ENCODE measurements at regions not wholly inside any gene's neighbourhood (a gene's known extent, or its start where the extent isn't known, plus 50 kb on each side); places are given as distances from the start of the nearest gene placed in this dataset.

DNA sequence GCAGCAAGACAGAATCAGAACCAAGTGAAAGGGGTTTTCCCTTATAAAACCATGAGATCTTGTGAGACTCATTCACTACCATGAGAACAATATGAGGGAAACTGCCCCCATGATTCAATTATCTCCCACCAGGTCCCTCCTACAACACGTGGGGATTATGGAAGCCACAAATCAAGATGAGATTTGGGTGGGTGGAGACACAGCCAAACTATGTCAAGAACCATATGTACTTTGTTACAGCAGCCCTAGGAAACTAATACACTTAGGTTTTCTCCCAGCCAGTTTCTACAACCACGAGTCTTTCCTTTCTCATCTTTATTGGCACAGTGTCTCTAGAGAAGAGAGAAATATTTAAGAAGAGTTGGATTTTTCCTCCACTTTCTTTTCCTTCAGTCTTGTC lies 72.6 kb downstream of the BTG1 start:
- H3K4me3 ChIP-seq (ENCODE audit: low read depth in 1 of 2, low read length in 2 of 2) = no peak overlapping the region
- H3K4me2 ChIP-seq (ENCODE audit: insufficient read depth, low read length) = no peak overlapping the region
- no peak overlapping the region for H2AFZ ChIP-seq (ENCODE audit: low read depth, low read length)
- H3K4me1 ChIP-seq (ENCODE audit: insufficient read depth, low read length) = peaks cover 17% of the 10 kb centered on the region
- no peak overlapping the region for H3K27ac ChIP-seq (ENCODE audit: low read length)
- H4K20me1 ChIP-seq (ENCODE audit: insufficient read depth, low read length) = no peaks in the 10 kb centered on the region
- 0 out of 2 replicates have a peak, but pooled peaks cover 2% of the 10 kb centered on the region for H3K79me2 ChIP-seq (ENCODE audit: insufficient read depth, low read length)
- no peak for ATAC-seq (ENCODE audit: insufficient read depth, low read depth)
- TF ChIP-seq EZH2 (IDR thresholded peaks at IDR 0.05; ENCODE audit: borderline replicate concordance, low read depth, low read length, severe bottlenecking) = no peak
- no peaks in the 10 kb centered on the region for H3K36me3 ChIP-seq (ENCODE audit: insufficient read depth, low read length)
- no peak for DNase-seq
- no peaks in the 10 kb centered on the region for H3K27me3 ChIP-seq (ENCODE audit: insufficient read depth, low read length, poor library complexity)
- no peaks in the 10 kb centered on the region for H3K9me3 ChIP-seq (ENCODE audit: insufficient read depth, low read length, severe bottlenecking)
- H3K9ac ChIP-seq (ENCODE audit: low read depth, low read length) = no peak overlapping the region

DNA sequence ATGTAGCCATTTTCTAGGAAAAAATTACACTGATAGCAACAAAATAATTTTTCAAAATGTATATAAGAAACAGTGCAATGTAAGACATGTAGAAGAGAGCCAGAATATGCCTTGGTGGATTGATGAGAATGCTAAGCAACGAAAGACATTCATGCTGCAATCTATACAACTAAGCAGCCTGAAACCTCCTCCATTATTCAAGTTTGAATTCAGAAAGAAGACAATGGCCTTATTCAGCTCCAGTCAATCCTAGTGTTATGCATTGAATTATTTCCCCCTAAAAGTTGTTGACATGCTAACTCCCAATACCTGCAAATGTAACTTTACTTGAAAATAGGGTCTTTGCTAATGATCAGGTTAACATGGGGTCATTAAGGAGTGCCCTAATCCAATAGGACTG lies 73.5 kb downstream of the BTG1 start:
- Histone ChIP-seq H3K4me2 (ENCODE audit: insufficient read depth, low read length) (no peak overlapping the region), H4K20me1 (ENCODE audit: insufficient read depth, low read length) (no peaks in the 10 kb centered on the region), H3K36me3 (ENCODE audit: insufficient read depth, low read length) (no peaks in the 10 kb centered on the region), H3K9me3 (ENCODE audit: insufficient read depth, low read length, severe bottlenecking) (no peaks in the 10 kb centered on the region), H2AFZ (ENCODE audit: low read depth, low read length) (no peak overlapping the region), H3K27me3 (ENCODE audit: insufficient read depth, low read length, poor library complexity) (no peaks in the 10 kb centered on the region), H3K79me2 (ENCODE audit: insufficient read depth, low read length) (no peaks in the 10 kb centered on the region), H3K4me1 (ENCODE audit: insufficient read depth, low read length) (peaks cover 13% of the 10 kb centered on the region), H3K27ac (ENCODE audit: low read length) (no peak overlapping the region), H3K4me3 (ENCODE audit: low read depth in 1 of 2, low read length in 2 of 2) (no peak overlapping the region), H3K9ac (ENCODE audit: low read depth, low read length) (no peak overlapping the region)
- TF ChIP-seq, protein P1, sequence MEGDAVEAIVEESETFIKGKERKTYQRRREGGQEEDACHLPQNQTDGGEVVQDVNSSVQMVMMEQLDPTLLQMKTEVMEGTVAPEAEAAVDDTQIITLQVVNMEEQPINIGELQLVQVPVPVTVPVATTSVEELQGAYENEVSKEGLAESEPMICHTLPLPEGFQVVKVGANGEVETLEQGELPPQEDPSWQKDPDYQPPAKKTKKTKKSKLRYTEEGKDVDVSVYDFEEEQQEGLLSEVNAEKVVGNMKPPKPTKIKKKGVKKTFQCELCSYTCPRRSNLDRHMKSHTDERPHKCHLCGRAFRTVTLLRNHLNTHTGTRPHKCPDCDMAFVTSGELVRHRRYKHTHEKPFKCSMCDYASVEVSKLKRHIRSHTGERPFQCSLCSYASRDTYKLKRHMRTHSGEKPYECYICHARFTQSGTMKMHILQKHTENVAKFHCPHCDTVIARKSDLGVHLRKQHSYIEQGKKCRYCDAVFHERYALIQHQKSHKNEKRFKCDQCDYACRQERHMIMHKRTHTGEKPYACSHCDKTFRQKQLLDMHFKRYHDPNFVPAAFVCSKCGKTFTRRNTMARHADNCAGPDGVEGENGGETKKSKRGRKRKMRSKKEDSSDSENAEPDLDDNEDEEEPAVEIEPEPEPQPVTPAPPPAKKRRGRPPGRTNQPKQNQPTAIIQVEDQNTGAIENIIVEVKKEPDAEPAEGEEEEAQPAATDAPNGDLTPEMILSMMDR (IDR thresholded peaks at IDR 0.05; ENCODE audit: borderline replicate concordance, extremely low read depth, low read length, poor library complexity, severe bottlenecking) = no peak
- no peak for TF ChIP-seq EZH2 (IDR thresholded peaks at IDR 0.05; ENCODE audit: borderline replicate concordance, low read depth, low read length, severe bottlenecking)
- ATAC-seq (ENCODE audit: insufficient read depth, low read depth) (no peak), DNase-seq (no peak)

DNA sequence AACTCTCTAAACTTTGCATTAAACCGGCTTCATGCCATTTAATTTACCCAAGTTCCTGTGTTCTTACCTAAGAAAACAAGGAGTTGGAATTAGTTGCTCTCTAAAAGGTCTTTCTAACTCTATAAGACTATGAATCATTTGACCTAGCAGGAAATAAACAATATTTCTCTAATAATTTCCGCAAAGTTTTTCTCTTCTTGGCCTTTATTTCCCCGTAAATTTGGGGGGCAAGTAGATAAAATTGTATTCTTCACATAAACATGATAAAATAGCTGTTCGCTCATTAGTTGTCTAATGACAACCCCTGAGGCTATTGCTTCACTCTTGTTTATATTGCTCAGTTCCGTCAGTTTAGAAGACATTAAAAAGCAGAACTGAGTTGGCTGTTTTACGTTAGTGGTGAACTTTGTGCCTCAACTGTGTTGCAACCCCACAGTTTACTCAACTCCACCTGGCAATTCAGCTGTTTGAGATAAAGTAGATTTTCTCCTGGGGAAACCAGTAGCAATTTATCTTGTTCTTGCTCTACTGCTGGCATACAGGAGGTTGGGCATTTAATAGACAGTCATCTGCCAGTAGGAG lies 74.7 kb downstream of the BTG1 start:
- H3K9ac ChIP-seq (ENCODE audit: low read depth, low read length) = no peak overlapping the region
- no peaks in the 10 kb centered on the region for H3K36me3 ChIP-seq (ENCODE audit: insufficient read depth, low read length)
- DNase-seq (no peak), ATAC-seq (ENCODE audit: insufficient read depth, low read depth) (no peak)
- H3K4me1 ChIP-seq (ENCODE audit: insufficient read depth, low read length) = peaks cover 13% of the 10 kb centered on the region
- no peak overlapping the region for H3K27ac ChIP-seq (ENCODE audit: low read length)
- no peak overlapping the region for H3K4me3 ChIP-seq (ENCODE audit: low read depth in 1 of 2, low read length in 2 of 2)
- no peaks in the 10 kb centered on the region for H3K27me3 ChIP-seq (ENCODE audit: insufficient read depth, low read length, poor library complexity)
- no peaks in the 10 kb centered on the region for H3K79me2 ChIP-seq (ENCODE audit: insufficient read depth, low read length)
- H3K9me3 ChIP-seq (ENCODE audit: insufficient read depth, low read length, severe bottlenecking) = no peaks in the 10 kb centered on the region
- H2AFZ ChIP-seq (ENCODE audit: low read depth, low read length) = no peak overlapping the region
- TF ChIP-seq, protein P1 (IDR thresholded peaks at IDR 0.05; ENCODE audit: borderline replicate concordance, extremely low read depth, low read length, poor library complexity, severe bottlenecking) = no peak
- no peak for TF ChIP-seq EZH2 (IDR thresholded peaks at IDR 0.05; ENCODE audit: borderline replicate concordance, low read depth, low read length, severe bottlenecking)
- no peak overlapping the region for H3K4me2 ChIP-seq (ENCODE audit: insufficient read depth, low read length)
- no peaks in the 10 kb centered on the region for H4K20me1 ChIP-seq (ENCODE audit: insufficient read depth, low read length)

DNA sequence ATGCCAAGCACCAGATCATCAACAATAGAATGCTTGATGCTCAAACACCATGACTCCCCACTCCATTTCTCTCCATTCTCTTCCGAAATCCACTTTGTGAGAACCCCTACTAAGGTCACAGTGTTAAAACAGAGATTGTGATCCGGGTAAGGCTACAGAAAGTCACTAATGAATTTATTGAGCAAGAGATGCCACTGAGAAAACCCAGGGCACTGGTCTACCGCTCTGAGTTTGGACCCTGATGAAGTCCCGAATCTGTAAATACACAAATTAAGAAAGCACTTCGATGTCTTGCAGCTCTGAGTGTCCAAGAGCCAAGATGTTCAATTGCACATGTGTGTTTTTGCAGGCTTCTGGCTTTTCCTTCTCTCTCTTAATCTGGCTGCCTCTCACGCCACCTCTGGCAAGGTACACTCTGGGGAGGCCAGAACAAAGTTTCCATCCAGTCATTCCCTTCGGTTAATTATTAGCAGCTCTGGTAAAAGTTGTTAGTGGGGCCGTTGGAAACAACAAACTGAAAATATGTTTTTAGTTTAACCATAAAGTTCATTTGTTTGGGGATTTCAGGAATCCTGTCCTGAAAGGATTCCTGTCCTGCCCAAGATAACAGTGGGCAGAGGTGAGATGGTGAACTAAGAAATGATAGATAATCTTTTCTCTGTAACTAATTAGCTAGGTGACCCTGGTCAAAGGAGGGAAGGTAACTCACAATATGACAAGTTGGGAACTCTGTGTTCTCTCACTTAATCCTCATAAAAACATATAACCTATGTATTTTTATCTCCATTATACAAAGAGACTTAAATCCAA lies 75.4 kb downstream of the BTG1 start:
- TF ChIP-seq, protein P1 (IDR thresholded peaks at IDR 0.05; ENCODE audit: borderline replicate concordance, extremely low read depth, low read length, poor library complexity, severe bottlenecking) = no peak
- no peak for TF ChIP-seq EZH2 (IDR thresholded peaks at IDR 0.05; ENCODE audit: borderline replicate concordance, low read depth, low read length, severe bottlenecking)
- Histone ChIP-seq H3K4me3 (ENCODE audit: low read depth in 1 of 2, low read length in 2 of 2) (no peak overlapping the region), H3K4me2 (ENCODE audit: insufficient read depth, low read length) (no peak overlapping the region), H3K27me3 (ENCODE audit: insufficient read depth, low read length, poor library complexity) (no peaks in the 10 kb centered on the region), H3K9ac (ENCODE audit: low read depth, low read length) (no peak overlapping the region), H4K20me1 (ENCODE audit: insufficient read depth, low read length) (no peaks in the 10 kb centered on the region), H2AFZ (ENCODE audit: low read depth, low read length) (no peak overlapping the region), H3K4me1 (ENCODE audit: insufficient read depth, low read length) (peaks cover 8% of the 10 kb centered on the region; the same call in 1 of the 2 replicates), H3K9me3 (ENCODE audit: insufficient read depth, low read length, severe bottlenecking) (no peaks in the 10 kb centered on the region), H3K36me3 (ENCODE audit: insufficient read depth, low read length) (no peaks in the 10 kb centered on the region), H3K27ac (ENCODE audit: low read length) (no peak overlapping the region), H3K79me2 (ENCODE audit: insufficient read depth, low read length) (no peaks in the 10 kb centered on the region)
- DNase-seq (no peak), ATAC-seq (ENCODE audit: insufficient read depth, low read depth) (no peak)
